Endodermal cell (in vitro differentiated cells): ENCODE measurements at regions not wholly inside any gene's neighbourhood (a gene's known extent, or its start where the extent isn't known, plus 50 kb on each side); places are given as distances from the start of the nearest gene placed in this dataset.
"Not testable (repeated sequence)": the region's sequence is repeated elsewhere in the genome, so short reads cannot be mapped to it uniquely, and the experiment has no call there.

Experiments used
- DNase-seq: peaks from one replicate; pipeline ENCODE4 v3.0.0-alpha.2; 2017
- H3K27ac ChIP-seq: 2 replicates; pipeline ENCODE4 v1.5.1; 2013; ENCODE audit warnings: mild to moderate bottlenecking, low read depth, low read length, moderate library complexity
- H3K27me3 ChIP-seq: 2 replicates; pipeline ENCODE4 v1.6.1; 2013; ENCODE audit warnings: mild to moderate bottlenecking, low read length, moderate library complexity; ENCODE audit not compliant: insufficient read depth, control insufficient read depth, poor library complexity, severe bottlenecking
- H3K36me3 ChIP-seq: 2 replicates; pipeline ENCODE4 v1.7.0; 2013; ENCODE audit warnings: mild to moderate bottlenecking, low read length, moderate library complexity; ENCODE audit not compliant: control insufficient read depth, insufficient read depth
- H3K4me1 ChIP-seq: one replicate; pipeline ENCODE4 v1.7.0; 2013; ENCODE audit warnings: low read length; ENCODE audit not compliant: control insufficient read depth, insufficient read depth
- H3K4me3 ChIP-seq: 2 replicates; pipeline ENCODE4 v1.5.1; 2013; ENCODE audit warnings: mild to moderate bottlenecking, low read length, moderate library complexity
- H3K9ac ChIP-seq: 2 replicates; pipeline ENCODE4 v1.6.1; 2013; ENCODE audit warnings: mild to moderate bottlenecking, low read length, moderate library complexity; ENCODE audit not compliant: poor library complexity, severe bottlenecking; ENCODE audit errors: extremely low read depth
- H3K9me3 ChIP-seq: 2 replicates; pipeline ENCODE4 v1.6.1; 2013; ENCODE audit warnings: mild to moderate bottlenecking, low read length, moderate library complexity; ENCODE audit not compliant: control insufficient read depth
- H3K27ac Mint-ChIP-seq: 2 replicates; pipeline ENCODE4 v1.8.0; 2020; ENCODE audit warnings: mixed read lengths
- H3K27me3 Mint-ChIP-seq: 2 replicates; pipeline ENCODE4 v1.8.0; 2021; ENCODE audit warnings: mild to moderate bottlenecking, mixed read lengths; ENCODE audit not compliant: insufficient read depth
- H3K36me3 Mint-ChIP-seq: 2 replicates; pipeline ENCODE4 v1.8.0; 2020; ENCODE audit warnings: low read depth, mixed read lengths
- H3K4me1 Mint-ChIP-seq: 2 replicates; pipeline ENCODE4 v1.8.0; 2020; ENCODE audit warnings: mixed read lengths
- H3K4me3 Mint-ChIP-seq: 2 replicates; pipeline ENCODE4 v1.8.0; 2020; ENCODE audit warnings: mild to moderate bottlenecking, moderate library complexity, mixed read lengths
- H3K9me3 Mint-ChIP-seq: 2 replicates; pipeline ENCODE4 v1.8.0; 2020; ENCODE audit warnings: mild to moderate bottlenecking, mixed read lengths
- WGBS, 2 experiments: methylation state at CpG; one replicate each; pipeline versions ENCODE4 v1.1.5 to v1.1.7; 2013; ENCODE audit warnings: missing lambda C conversion rate in 2 of 2, mixed read lengths in 1 of 2; ENCODE audit not compliant: insufficient coverage in 1 of 2, insufficient read length in 1 of 2; 5-methylcytosine and 5-hydroxymethylcytosine counted together

DNA sequence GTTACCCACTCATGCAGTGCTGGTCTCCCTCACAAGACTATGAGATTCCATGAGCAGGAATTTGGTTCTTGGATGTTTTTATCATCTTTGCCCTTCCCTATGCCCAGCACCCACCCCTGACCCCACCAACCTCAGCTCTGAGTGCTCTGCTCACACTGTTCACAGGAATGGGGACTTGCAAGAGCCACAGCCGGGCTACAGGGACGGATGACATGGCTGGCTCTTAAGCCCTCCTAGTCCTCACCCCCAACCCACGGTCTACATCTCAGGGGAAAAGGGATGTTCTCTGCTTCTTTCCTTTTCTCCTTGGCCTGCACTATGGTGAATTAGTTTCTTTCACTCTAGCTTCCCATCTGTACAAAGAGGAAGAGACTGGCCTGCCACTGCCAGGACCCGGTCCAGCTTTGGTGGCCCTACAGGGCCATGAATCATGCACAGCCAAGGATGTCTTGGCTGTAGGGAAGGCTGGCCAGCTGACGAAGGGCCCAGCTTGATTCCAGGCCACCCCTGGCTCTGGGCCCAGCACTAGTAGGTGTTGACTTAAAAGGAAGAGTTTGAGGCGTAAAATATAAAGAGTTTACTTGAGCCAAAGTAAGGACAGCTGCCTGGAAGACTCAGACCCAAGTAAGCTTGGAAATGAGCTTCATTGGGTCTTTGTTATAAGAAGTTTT is 79.7 kb upstream of the MTLN start:
- H3K36me3 Mint-ChIP-seq, result not testable (repeated sequence)

DNA sequence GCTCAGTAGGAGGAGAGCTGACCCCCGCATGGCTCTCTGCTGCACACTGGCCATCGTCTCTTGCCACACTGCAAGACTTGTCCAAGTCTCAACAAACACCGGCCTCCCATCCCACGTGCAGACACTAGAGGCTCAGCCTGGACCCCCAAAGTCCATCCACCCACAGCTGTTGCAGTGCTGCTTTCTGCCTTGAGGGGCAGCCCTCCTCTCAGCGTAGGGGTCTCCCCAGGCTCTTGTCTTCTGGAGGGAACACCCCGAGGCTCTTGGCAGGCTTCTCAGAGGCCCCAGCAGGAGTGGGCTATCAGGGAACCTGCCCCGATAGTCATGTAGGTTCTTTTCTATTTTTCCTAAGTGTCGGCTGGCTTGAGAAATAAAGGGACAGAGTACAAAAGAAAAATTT is 75.5 kb upstream of the MTLN start:
- not testable (repeated sequence) for H3K9me3 Mint-ChIP-seq, H3K27ac ChIP-seq, H3K36me3 ChIP-seq, DNase-seq, H3K4me3 ChIP-seq, H3K9ac ChIP-seq, H3K27ac Mint-ChIP-seq, H3K4me1 Mint-ChIP-seq, H3K4me1 ChIP-seq, H3K27me3 ChIP-seq, H3K36me3 Mint-ChIP-seq, H3K4me3 Mint-ChIP-seq, H3K27me3 Mint-ChIP-seq, H3K9me3 ChIP-seq
- WGBS, 2 experiments, result no CpG with 5 or more reads among the region's 8 CpGs

More for the DNA sequence above, 79.7 kb upstream of the MTLN start:
- H3K27ac ChIP-seq, H3K4me1 ChIP-seq, H3K27ac Mint-ChIP-seq, H3K4me3 Mint-ChIP-seq, H3K9ac ChIP-seq, H3K9me3 ChIP-seq, H3K27me3 Mint-ChIP-seq, H3K4me3 ChIP-seq, DNase-seq, H3K27me3 ChIP-seq, H3K4me1 Mint-ChIP-seq, H3K9me3 Mint-ChIP-seq, H3K36me3 ChIP-seq: not testable (repeated sequence)
- WGBS, 2 experiments, result 83% methylated on average over 5 of the region's 6 CpGs; no CpG with 5 or more reads in 1 of the 2 experiments

DNA sequence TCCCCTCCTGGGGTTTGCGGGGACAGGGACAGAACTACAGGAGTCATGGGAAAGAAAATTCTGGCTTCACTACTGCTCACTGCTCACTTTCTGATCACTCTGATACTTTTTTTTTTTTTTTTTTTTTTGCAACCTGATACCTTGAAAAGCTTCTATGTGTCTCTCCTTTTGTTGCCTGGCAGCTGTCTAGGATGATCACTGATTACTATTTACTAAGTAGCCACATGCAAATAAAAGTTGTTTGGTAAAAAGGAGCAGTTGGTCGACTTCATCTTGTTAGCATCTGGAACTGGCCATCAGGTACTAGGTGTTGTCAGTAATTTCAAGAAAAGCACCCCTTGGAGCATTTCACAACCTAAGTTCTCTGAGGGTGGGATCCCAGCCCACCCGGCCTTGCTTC is 74.9 kb upstream of the MTLN start:
- H3K4me3 Mint-ChIP-seq, H3K27ac Mint-ChIP-seq, H3K9me3 Mint-ChIP-seq, H3K27me3 Mint-ChIP-seq, H3K36me3 Mint-ChIP-seq, H3K9me3 ChIP-seq, H3K4me1 ChIP-seq, H3K36me3 ChIP-seq, H3K9ac ChIP-seq, H3K27me3 ChIP-seq, H3K4me1 Mint-ChIP-seq, H3K4me3 ChIP-seq, H3K27ac ChIP-seq, DNase-seq: not testable (repeated sequence)
- WGBS, 2 experiments, result no CpG with 5 or more reads among the region's 3 CpGs

DNA sequence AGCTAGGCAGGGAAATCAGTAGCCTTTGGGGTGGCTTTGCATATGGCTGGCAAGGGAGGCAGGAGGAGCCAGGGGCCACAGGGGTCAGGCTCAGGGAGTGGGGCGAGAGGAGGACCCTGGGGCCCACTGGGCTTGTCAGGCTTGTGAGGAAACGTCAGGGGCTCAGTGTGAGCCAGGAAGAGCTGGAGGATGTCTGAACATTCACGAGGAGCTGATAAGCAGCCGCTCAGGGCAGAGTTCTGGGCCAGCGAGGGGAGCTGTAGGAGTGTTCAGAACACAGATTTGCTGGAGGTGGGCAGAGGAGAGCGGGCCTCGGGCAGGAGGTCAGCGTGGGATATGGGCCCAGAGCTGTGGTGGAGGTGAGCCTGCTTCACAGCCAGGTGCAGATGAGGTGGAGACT is 72.7 kb upstream of the MTLN start:
- not testable (repeated sequence) for H3K9me3 Mint-ChIP-seq, H3K36me3 ChIP-seq, H3K4me1 Mint-ChIP-seq, H3K9ac ChIP-seq, H3K27ac Mint-ChIP-seq, H3K9me3 ChIP-seq, H3K27me3 ChIP-seq, H3K4me3 Mint-ChIP-seq, DNase-seq, H3K27ac ChIP-seq, H3K36me3 Mint-ChIP-seq, H3K27me3 Mint-ChIP-seq, H3K4me3 ChIP-seq, H3K4me1 ChIP-seq
- no CpG with 5 or more reads among the region's 8 CpGs for WGBS, 2 experiments

DNA sequence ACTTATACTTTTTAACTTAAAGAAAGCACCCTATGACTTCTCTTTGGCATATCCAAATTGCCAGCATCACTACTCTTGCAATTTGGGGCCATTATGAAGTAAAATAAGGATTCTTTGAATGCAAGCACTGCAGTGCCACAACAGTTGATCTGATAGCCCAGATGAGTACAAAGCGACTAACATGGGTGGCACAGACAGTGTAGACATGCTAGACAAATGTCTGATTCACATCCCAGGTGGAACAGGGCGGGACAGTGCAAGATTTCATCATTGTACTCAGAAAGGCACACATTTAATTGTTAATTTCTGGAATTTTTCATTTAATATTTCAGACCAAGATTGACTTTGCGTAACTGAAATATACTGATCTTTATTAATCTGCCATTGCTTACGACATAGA is 68.5 kb upstream of the MTLN start:
- H3K27me3 Mint-ChIP-seq, H3K9me3 ChIP-seq, H3K27me3 ChIP-seq, H3K4me3 Mint-ChIP-seq, H3K9me3 Mint-ChIP-seq, H3K9ac ChIP-seq, H3K4me3 ChIP-seq, H3K4me1 ChIP-seq, H3K27ac Mint-ChIP-seq, H3K36me3 ChIP-seq, H3K4me1 Mint-ChIP-seq, H3K36me3 Mint-ChIP-seq, H3K27ac ChIP-seq, DNase-seq: not testable (repeated sequence)
- no CpG with 5 or more reads among the region's 4 CpGs for WGBS, 2 experiments

DNA sequence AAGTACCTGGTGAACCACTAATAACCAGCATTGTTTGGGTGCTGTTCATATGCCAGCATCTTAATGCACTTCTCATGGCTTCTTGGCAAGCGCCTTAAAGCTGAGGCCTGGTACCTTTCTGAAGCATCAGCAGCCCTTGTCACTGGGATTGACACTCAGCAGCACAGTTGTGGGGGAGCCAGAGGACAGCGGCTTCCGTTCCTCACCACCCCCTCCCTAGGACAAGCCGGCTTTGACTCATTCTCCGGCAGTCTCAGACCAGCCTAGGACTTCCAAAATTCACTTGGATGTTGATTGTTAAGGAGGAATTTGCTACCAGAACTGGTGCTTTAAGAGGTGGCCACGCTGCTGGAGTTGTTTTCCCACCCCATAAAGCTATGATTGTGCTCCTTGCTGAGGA is 64.7 kb upstream of the MTLN start:
- H3K9me3 ChIP-seq, H3K27me3 ChIP-seq, H3K27ac Mint-ChIP-seq, DNase-seq, H3K4me3 Mint-ChIP-seq, H3K9ac ChIP-seq, H3K27me3 Mint-ChIP-seq, H3K9me3 Mint-ChIP-seq, H3K36me3 ChIP-seq, H3K36me3 Mint-ChIP-seq, H3K27ac ChIP-seq, H3K4me1 Mint-ChIP-seq, H3K4me1 ChIP-seq, H3K4me3 ChIP-seq: not testable (repeated sequence)
- WGBS, 2 experiments, result no CpG with 5 or more reads among the region's 6 CpGs

DNA sequence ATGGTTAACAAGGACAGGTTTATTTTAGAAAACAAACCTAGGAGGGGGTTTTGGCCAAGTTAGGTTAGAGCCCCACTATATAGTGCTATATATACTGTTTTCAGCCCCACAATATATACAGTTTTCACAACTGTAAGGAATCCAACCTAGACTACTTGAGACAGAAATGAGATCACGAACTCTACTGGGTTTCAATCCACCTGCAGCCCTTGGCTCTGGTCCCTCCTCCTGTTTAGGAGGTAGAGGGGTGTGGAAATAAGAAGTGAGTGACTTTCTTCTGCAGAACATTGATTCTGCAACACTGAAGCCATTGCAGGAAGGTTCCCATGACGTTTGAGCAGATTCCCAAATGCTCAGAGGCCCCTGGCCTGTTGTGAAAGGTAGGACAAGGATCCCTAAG is 63.7 kb upstream of the MTLN start:
- H3K9me3 Mint-ChIP-seq, H3K27ac Mint-ChIP-seq, H3K9me3 ChIP-seq, H3K27me3 ChIP-seq, H3K36me3 ChIP-seq, H3K4me1 Mint-ChIP-seq, H3K27ac ChIP-seq, DNase-seq, H3K4me3 ChIP-seq, H3K36me3 Mint-ChIP-seq, H3K27me3 Mint-ChIP-seq, H3K4me3 Mint-ChIP-seq, H3K9ac ChIP-seq, H3K4me1 ChIP-seq: not testable (repeated sequence)
- no CpG with 5 or more reads among the region's 2 CpGs for WGBS, 2 experiments
